ENCODE measurements at regions not wholly inside any gene's neighbourhood (a gene's known extent, or its start where the extent isn't known, plus 50 kb on each side); places are given as distances from the start of the nearest gene placed in this dataset.

- TF ChIP-seq TCF12 (IDR thresholded peaks at IDR 0.05; ENCODE audit: low read depth) (no peak), ZBTB7A (IDR thresholded peaks at IDR 0.05; ENCODE audit: low read depth) (no peak), EP300 (IDR thresholded peaks at IDR 0.05; ENCODE audit: borderline replicate concordance) (no peak), FOXM1 (IDR thresholded peaks at IDR 0.05; ENCODE audit: borderline replicate concordance, low read depth) (no peak), USF1 (IDR thresholded peaks at IDR 0.05) (no peak), TAF1 (IDR thresholded peaks at IDR 0.05; ENCODE audit: low read depth) (no peak), RAD21 (IDR thresholded peaks at IDR 0.05; ENCODE audit: low read depth) (no peak), TEAD4 (IDR thresholded peaks at IDR 0.05) (no peak), NFIC (IDR thresholded peaks at IDR 0.05) (no peak), YY1 (IDR thresholded peaks at IDR 0.05; ENCODE audit: low read depth) (no peak), CREB1 (IDR thresholded peaks at IDR 0.05; ENCODE audit: low read depth) (no peak), MAX (IDR thresholded peaks at IDR 0.05) (no peak)
Observed at GRCh38 chr3:99485286-99485685, 153.1 kb upstream of the COL8A1 start.

- TF ChIP-seq NFIC (IDR thresholded peaks at IDR 0.05) (no peak), CREB1 (IDR thresholded peaks at IDR 0.05; ENCODE audit: low read depth) (no peak), ZBTB7A (IDR thresholded peaks at IDR 0.05; ENCODE audit: low read depth) (no peak), TCF12 (IDR thresholded peaks at IDR 0.05; ENCODE audit: low read depth) (no peak), EGR1 (IDR thresholded peaks at IDR 0.05) (no peak), YY1 (IDR thresholded peaks at IDR 0.05; ENCODE audit: low read depth) (no peak), MAX (IDR thresholded peaks at IDR 0.05) (no peak), TAF1 (IDR thresholded peaks at IDR 0.05; ENCODE audit: low read depth) (no peak), TEAD4 (IDR thresholded peaks at IDR 0.05) (no peak), RAD21 (IDR thresholded peaks at IDR 0.05; ENCODE audit: low read depth) (no peak), CEBPB (IDR thresholded peaks at IDR 0.05) (no peak), EP300 (IDR thresholded peaks at IDR 0.05; ENCODE audit: borderline replicate concordance) (no peak), USF1 (IDR thresholded peaks at IDR 0.05) (no peak), REST (IDR thresholded peaks at IDR 0.05; ENCODE audit: low read depth) (no peak)
Observed at GRCh38 chr3:99484871-99485270, 153.5 kb upstream of the COL8A1 start.

- TF ChIP-seq YY1 (IDR thresholded peaks at IDR 0.05; ENCODE audit: low read depth) (no peak), NFIC (IDR thresholded peaks at IDR 0.05) (no peak), CEBPB (IDR thresholded peaks at IDR 0.05) (no peak), RAD21 (IDR thresholded peaks at IDR 0.05; ENCODE audit: low read depth) (no peak)
Observed at GRCh38 chr3:99483841-99484240, 154.6 kb upstream of the COL8A1 start.

GRCh38 chr3:99482191-99482590 is 156.2 kb upstream of the COL8A1 start:
- TF ChIP-seq USF1 (IDR thresholded peaks at IDR 0.05), result no peak
- TF ChIP-seq REST (IDR thresholded peaks at IDR 0.05; ENCODE audit: low read depth), result no peak
- TF ChIP-seq YY1 (IDR thresholded peaks at IDR 0.05; ENCODE audit: low read depth), result no peak
- TF ChIP-seq RAD21 (IDR thresholded peaks at IDR 0.05; ENCODE audit: low read depth), result no peak
- TF ChIP-seq CEBPB (IDR thresholded peaks at IDR 0.05), result no peak
- TF ChIP-seq TEAD4 (IDR thresholded peaks at IDR 0.05), result no peak
- TF ChIP-seq NFIC (IDR thresholded peaks at IDR 0.05), result no peak
- no peak for TF ChIP-seq TCF12 (IDR thresholded peaks at IDR 0.05; ENCODE audit: low read depth)
- TF ChIP-seq FOXM1 (IDR thresholded peaks at IDR 0.05; ENCODE audit: borderline replicate concordance, low read depth), result no peak
- no peak for TF ChIP-seq TAF1 (IDR thresholded peaks at IDR 0.05; ENCODE audit: low read depth)
- TF ChIP-seq CREB1 (IDR thresholded peaks at IDR 0.05; ENCODE audit: low read depth), result no peak
- TF ChIP-seq EGR1 (IDR thresholded peaks at IDR 0.05), result no peak
- no peak for TF ChIP-seq MAX (IDR thresholded peaks at IDR 0.05)
- TF ChIP-seq EP300 (IDR thresholded peaks at IDR 0.05; ENCODE audit: borderline replicate concordance), result no peak
- TF ChIP-seq ZBTB7A (IDR thresholded peaks at IDR 0.05; ENCODE audit: low read depth), result no peak

GRCh38 chr3:99481561-99481960 is 156.8 kb upstream of the COL8A1 start:
- TF ChIP-seq TEAD4 (IDR thresholded peaks at IDR 0.05) (no peak), CEBPB (IDR thresholded peaks at IDR 0.05) (no peak), USF1 (IDR thresholded peaks at IDR 0.05) (no peak), FOXM1 (IDR thresholded peaks at IDR 0.05; ENCODE audit: borderline replicate concordance, low read depth) (no peak), EP300 (IDR thresholded peaks at IDR 0.05; ENCODE audit: borderline replicate concordance) (no peak), RAD21 (IDR thresholded peaks at IDR 0.05; ENCODE audit: low read depth) (no peak), YY1 (IDR thresholded peaks at IDR 0.05; ENCODE audit: low read depth) (no peak), CREB1 (IDR thresholded peaks at IDR 0.05; ENCODE audit: low read depth) (no peak), REST (IDR thresholded peaks at IDR 0.05; ENCODE audit: low read depth) (no peak), TAF1 (IDR thresholded peaks at IDR 0.05; ENCODE audit: low read depth) (no peak), TCF12 (IDR thresholded peaks at IDR 0.05; ENCODE audit: low read depth) (no peak), ZBTB7A (IDR thresholded peaks at IDR 0.05; ENCODE audit: low read depth) (no peak), NFIC (IDR thresholded peaks at IDR 0.05) (no peak), MAX (IDR thresholded peaks at IDR 0.05) (no peak), EGR1 (IDR thresholded peaks at IDR 0.05) (no peak)

Data from Ishikawa (cell line).